Kidney (tissue), 13 donors: ENCODE measurements at regions not wholly inside any gene's neighbourhood (a gene's known extent, or its start where the extent isn't known, plus 50 kb on each side); places are given as distances from the start of the nearest gene placed in this dataset.
"Not testable (repeated sequence)": the region's sequence is repeated elsewhere in the genome, so short reads cannot be mapped to it uniquely, and the experiment has no call there.

Experiments used
- DNase-seq, 5 donors: peaks; one replicate each; pipeline ENCODE4 v3.0.0-alpha.2; 2013 to 2020
- FAIRE-seq: peaks from 2 replicates; lab custom pipeline; 2012; peaks lifted over from hg19 to GRCh38; lab: Jason Lieb, UNC
- H3K27ac ChIP-seq, 2 donors: one replicate each; pipeline ENCODE4 v1.7.0; 2013; ENCODE audit warnings: low read depth in 2 of 2, low read length in 2 of 2, inconsistent platforms in 1 of 2
- H3K27me3 ChIP-seq: one replicate; pipeline ENCODE4 v1.7.1; 2013; ENCODE audit warnings: low read length, inconsistent platforms; ENCODE audit not compliant: control insufficient read depth, insufficient read depth
- H3K36me3 ChIP-seq, 3 donors: one replicate each; pipeline versions ENCODE4 v1.7.0 to v1.7.1; 2013; ENCODE audit warnings: low read length in 3 of 3, control low read depth in 1 of 3, inconsistent platforms in 1 of 3; ENCODE audit not compliant: insufficient read depth in 3 of 3, control insufficient read depth in 2 of 3
- H3K4me1 ChIP-seq, 3 donors: one replicate each; pipeline versions ENCODE4 v1.7.0 to v1.7.1; 2013; ENCODE audit warnings: low read length in 3 of 3, inconsistent platforms in 1 of 3, low read depth in 1 of 3; ENCODE audit not compliant: control insufficient read depth in 2 of 3, insufficient read depth in 2 of 3
- H3K4me3 ChIP-seq, 3 donors: one replicate each; pipeline versions ENCODE4 v1.7.0 to v1.8.1; 2013; ENCODE audit warnings: low read length in 3 of 3, control low read depth in 1 of 3, inconsistent platforms in 1 of 3
- H3K9ac ChIP-seq, 3 donors: one replicate each; pipeline versions ENCODE4 v1.7.0 to v1.7.1; 2013; ENCODE audit warnings: low read length in 3 of 3, control low read depth in 1 of 3, inconsistent platforms in 1 of 3
- H3K9me3 ChIP-seq, 3 donors: one replicate each; pipeline versions ENCODE4 v1.7.0 to v1.7.1; 2013; ENCODE audit warnings: low read length in 3 of 3, control low read depth in 1 of 3, inconsistent platforms in 1 of 3; ENCODE audit not compliant: control insufficient read depth in 2 of 3, insufficient read depth in 1 of 3
- intact Hi-C: fragments of 100-400 bp; cut with DNase I; formaldehyde crosslinking; loops from one replicate; pipeline ENCODE4 v1.11.1; 2022
- TF ChIP-seq, protein P1 (sequence below): IDR thresholded peaks from 3 replicates; pipeline ENCODE4 v1.5.1; 2012; ENCODE audit warnings: mild to moderate bottlenecking, moderate library complexity, borderline replicate concordance; ENCODE audit not compliant: insufficient read depth; ENCODE audit errors: extremely low read depth
- donor health status: control.
- donor health status: control.
- donor health status: control.
- donor health status: control.
- donor health status: control.
- donor health status: DM: yes; HTN: yes; CAD: no.
- donor health status: Normal renal cell carcinoma (clear cell type).

DNA sequence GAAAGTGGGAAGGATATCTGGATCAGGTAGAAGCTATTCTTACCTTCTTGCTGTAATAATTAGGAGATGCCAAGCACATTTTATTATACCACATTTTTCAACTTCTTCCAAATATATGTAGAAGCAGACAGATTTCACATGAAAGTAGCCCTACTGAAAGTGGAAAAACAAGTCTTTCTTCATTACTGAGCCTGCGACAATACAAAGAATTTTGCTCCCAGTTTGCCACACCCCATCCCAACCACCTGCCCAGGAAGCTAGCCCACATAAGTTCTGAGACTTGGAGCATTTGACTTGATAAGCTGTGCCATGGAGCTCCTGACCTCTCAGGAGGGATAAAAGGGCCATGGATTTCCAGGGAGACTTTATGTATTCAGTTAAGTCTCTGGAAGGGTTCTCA, 249.1 kb upstream of the ADCY2 start:
- no peaks in the 10 kb centered on the region for H3K4me1 ChIP-seq
- no peaks in the 10 kb centered on the region for H3K27me3 ChIP-seq
- FAIRE-seq = no peak
- H3K9me3 ChIP-seq = peaks cover 0 to 4% (median 0%) of the 10 kb centered on the region in 3 donors
- H3K27ac ChIP-seq = no peak overlapping the region
- DNase-seq = peak in 2 of 5 donors; percentile 6 to 27
- no peak overlapping the region for H3K4me3 ChIP-seq
- intact Hi-C loops = no loop called here
- TF ChIP-seq, protein P1, sequence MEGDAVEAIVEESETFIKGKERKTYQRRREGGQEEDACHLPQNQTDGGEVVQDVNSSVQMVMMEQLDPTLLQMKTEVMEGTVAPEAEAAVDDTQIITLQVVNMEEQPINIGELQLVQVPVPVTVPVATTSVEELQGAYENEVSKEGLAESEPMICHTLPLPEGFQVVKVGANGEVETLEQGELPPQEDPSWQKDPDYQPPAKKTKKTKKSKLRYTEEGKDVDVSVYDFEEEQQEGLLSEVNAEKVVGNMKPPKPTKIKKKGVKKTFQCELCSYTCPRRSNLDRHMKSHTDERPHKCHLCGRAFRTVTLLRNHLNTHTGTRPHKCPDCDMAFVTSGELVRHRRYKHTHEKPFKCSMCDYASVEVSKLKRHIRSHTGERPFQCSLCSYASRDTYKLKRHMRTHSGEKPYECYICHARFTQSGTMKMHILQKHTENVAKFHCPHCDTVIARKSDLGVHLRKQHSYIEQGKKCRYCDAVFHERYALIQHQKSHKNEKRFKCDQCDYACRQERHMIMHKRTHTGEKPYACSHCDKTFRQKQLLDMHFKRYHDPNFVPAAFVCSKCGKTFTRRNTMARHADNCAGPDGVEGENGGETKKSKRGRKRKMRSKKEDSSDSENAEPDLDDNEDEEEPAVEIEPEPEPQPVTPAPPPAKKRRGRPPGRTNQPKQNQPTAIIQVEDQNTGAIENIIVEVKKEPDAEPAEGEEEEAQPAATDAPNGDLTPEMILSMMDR = no peak
- H3K9ac ChIP-seq = no peak overlapping the region
- no peaks in the 10 kb centered on the region for H3K36me3 ChIP-seq

DNA sequence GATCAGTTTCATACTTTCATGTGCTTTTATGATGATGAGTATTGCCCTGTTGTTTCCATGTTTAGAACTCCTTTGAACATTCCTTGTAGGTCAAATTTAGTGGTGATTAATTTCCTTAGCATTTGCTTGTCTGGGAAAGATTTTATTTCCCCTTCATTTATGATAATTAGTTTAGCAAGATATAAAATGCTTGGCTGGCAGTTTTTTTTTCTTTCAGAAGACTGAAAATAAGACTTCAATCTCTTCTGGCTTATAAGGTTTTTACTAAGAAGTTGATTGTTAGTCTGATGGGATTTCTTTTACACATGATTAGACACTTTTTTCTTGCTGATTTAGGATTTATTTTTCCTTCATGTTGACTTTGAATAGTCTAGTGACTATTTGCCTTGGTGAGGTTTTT, 238.9 kb upstream of the ADCY2 start:
- intact Hi-C loops = no loop called here
- TF ChIP-seq, protein P1 = no peak
- FAIRE-seq = no peak

DNA sequence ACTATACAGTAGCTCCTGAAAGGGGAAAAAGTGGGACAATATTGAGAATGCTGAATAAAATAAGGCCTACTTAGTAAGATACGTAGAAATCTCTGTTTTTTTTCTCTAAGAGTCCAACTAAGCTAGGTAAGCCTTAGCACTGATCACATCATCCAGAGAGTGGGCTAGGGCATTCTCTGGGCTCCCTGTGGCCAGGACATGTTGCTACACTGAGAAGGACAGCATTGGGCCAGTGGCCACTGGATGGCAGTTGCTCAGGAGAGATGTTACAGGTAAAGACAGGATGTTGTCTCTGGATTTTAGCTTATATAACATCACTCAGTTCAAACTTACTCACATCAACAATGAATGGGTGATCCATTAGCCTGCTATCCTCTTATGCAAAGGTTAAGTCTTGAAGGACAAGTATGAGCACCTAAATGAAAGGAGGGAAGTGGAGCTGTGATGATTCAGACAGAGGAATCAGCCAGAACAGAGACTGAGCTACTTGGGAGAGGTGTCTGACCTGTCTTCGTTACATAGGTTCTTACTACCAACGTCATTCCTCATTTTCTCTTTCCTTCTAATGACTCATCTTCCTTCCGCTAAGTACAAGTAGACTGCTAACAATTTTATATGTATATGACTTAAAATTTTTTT, 226.6 kb upstream of the ADCY2 start:
- Histone ChIP-seq H3K27ac (no peak overlapping the region), H3K36me3 (no peaks in the 10 kb centered on the region), H3K9ac (no peak overlapping the region), H3K4me1 (no peaks in the 10 kb centered on the region), H3K27me3 (no peaks in the 10 kb centered on the region), H3K4me3 (no peak overlapping the region), H3K9me3 (no peaks in the 10 kb centered on the region)
- no peak for FAIRE-seq
- intact Hi-C loops = no loop called here
- DNase-seq = no peak
- TF ChIP-seq, protein P1 = no peak

More for the DNA sequence above, 238.9 kb upstream of the ADCY2 start:
- Histone ChIP-seq H3K4me3 (no peak overlapping the region), H3K36me3 (no peaks in the 10 kb centered on the region), H3K9me3 (peaks cover 0 to 21% (median 3%) of the 10 kb centered on the region in 3 donors), H3K27ac (no peak overlapping the region), H3K27me3 (no peaks in the 10 kb centered on the region), H3K9ac (no peak overlapping the region), H3K4me1 (no peaks in the 10 kb centered on the region)
- no peak for DNase-seq

DNA sequence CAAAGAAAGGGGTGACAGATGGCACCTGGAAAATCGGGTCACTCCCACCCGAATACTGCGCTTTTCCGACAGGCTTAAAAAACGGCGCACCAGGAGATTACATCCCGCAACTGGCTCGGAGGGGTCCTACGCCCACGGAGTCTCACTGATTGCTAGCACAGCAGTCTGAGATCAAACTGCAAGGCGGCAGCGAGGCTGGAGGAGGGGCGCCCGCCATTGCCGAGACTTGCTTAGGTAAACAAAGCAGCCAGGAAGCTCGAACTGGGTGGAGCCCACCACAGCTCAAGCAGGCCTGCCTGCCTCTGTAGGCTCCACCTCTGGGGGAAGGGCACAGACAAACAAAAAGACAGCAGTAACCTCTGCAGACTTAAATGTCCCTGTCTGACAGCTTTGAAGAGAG, 225.2 kb upstream of the ADCY2 start:
- intact Hi-C loops, H3K36me3 ChIP-seq, H3K27me3 ChIP-seq, H3K9ac ChIP-seq, H3K4me1 ChIP-seq, FAIRE-seq, DNase-seq, H3K27ac ChIP-seq, H3K4me3 ChIP-seq, H3K9me3 ChIP-seq: not testable (repeated sequence)
